ENCODE measurements at regions not wholly inside any gene's neighbourhood (a gene's known extent, or its start where the extent isn't known, plus 50 kb on each side); places are given as distances from the start of the nearest gene placed in this dataset.

DNA sequence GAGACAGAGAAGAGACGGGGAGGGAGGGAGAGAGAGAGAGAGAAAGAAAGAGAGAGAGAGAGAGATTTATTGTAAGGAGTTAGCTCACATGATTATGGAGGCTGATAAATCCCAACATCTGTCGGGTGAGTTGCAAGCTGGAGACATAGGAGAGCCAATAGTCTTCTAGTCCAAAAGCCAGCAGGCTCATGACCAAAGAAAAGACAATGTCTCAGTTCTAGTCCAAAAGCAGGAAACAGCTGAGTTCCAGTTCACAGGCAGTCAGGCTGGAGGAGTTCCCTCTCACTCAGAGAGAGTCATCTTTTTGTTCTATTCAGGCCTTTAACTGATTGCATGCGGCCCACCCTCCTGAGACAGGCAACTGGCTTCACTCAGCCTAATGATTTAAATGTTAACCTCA lies 416.6 kb downstream of the PREX1 start:
- H2AFZ ChIP-seq (ENCODE audit: low read length): no peak overlapping the region
- DNase-seq (ENCODE audit: low spot score): no peak
- in situ Hi-C loops (cut with HindIII; ENCODE audit: extremely low pct_ligation_motif_present, low pct_unique_long_range_greater_than_20kb) (loop anchor here (25.0 kb wide), 1 partner anchor 201 kb away; no protein-coding TSS in a partner anchor), intact Hi-C loops (cut with micrococcal nuclease; ENCODE audit: unreplicated experiment) (no loop called here)
- no TSS peak for BruUV-seq (replicated peaks)
- H3K9me3 ChIP-seq (ENCODE audit: low read length): no peaks in the 10 kb centered on the region
- H3K9ac ChIP-seq (ENCODE audit: insufficient read depth, low read depth, low read length): no peak overlapping the region
- no peak overlapping the region for H3K4me3 ChIP-seq (replicated peaks in 1 of 3; ENCODE audit: insufficient read depth in 1 of 3, low read depth in 2 of 3, low read length in 3 of 3)
- H3K36me3 ChIP-seq (replicated peaks in 1 of 2; ENCODE audit: control insufficient read depth in 1 of 2, insufficient read depth in 2 of 2, low read length in 2 of 2): no peaks in the 10 kb centered on the region
- no peaks in the 10 kb centered on the region for H4K20me1 ChIP-seq (ENCODE audit: insufficient read depth, low read length)
- TF ChIP-seq KDM6A (CRISPR knock-in tag; IDR thresholded peaks at IDR 0.05; ENCODE audit: low read depth) (no peak), ZNF331 (CRISPR knock-in tag; IDR thresholded peaks at IDR 0.05) (no peak), ZC3H13 (CRISPR knock-in tag; IDR thresholded peaks at IDR 0.05) (no peak), MZF1 (CRISPR knock-in tag; IDR thresholded peaks at IDR 0.05; ENCODE audit: borderline replicate concordance) (no peak), MLLT10 (CRISPR knock-in tag; IDR thresholded peaks at IDR 0.05) (no peak), ZBTB8A (CRISPR knock-in tag; IDR thresholded peaks at IDR 0.05; ENCODE audit: borderline replicate concordance, low read depth) (no peak), SP2 (CRISPR knock-in tag; IDR thresholded peaks at IDR 0.05) (no peak), DNMT1 (CRISPR knock-in tag; IDR thresholded peaks at IDR 0.05) (no peak), HNRNPH1 (optimal IDR thresholded peaks at IDR 0.05; ENCODE audit: low read depth, low read length) (no peak)
- TF ChIP-seq, protein P1, sequence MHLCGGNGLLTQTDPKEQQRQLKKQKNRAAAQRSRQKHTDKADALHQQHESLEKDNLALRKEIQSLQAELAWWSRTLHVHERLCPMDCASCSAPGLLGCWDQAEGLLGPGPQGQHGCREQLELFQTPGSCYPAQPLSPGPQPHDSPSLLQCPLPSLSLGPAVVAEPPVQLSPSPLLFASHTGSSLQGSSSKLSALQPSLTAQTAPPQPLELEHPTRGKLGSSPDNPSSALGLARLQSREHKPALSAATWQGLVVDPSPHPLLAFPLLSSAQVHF (CRISPR knock-in tag; IDR thresholded peaks at IDR 0.05): no peak
- TF ChIP-seq, protein P2, sequence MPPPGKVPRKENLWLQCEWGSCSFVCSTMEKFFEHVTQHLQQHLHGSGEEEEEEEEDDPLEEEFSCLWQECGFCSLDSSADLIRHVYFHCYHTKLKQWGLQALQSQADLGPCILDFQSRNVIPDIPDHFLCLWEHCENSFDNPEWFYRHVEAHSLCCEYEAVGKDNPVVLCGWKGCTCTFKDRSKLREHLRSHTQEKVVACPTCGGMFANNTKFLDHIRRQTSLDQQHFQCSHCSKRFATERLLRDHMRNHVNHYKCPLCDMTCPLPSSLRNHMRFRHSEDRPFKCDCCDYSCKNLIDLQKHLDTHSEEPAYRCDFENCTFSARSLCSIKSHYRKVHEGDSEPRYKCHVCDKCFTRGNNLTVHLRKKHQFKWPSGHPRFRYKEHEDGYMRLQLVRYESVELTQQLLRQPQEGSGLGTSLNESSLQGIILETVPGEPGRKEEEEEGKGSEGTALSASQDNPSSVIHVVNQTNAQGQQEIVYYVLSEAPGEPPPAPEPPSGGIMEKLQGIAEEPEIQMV (CRISPR knock-in tag; IDR thresholded peaks at IDR 0.05; ENCODE audit: low read depth): no peak
- no peak overlapping the region for H3K27ac ChIP-seq (ENCODE audit: extremely low read length, insufficient read depth, low read length)
- ChIA-PET CTCF (ENCODE audit: low intra/inter-chr PET ratio, low total read pairs) (no interaction called here), POLR2A (interaction anchor here (1.1 kb wide), 1 partner anchor 12 kb away, joined by 3 read pairs; no protein-coding TSS in a partner anchor)
- 47% methylated on average over 3 of the region's 3 CpGs for WGBS (ENCODE audit: low lambda C conversion rate)
- FAIRE-seq: no peak
- H3K27me3 ChIP-seq (ENCODE audit: control insufficient read depth in 1 of 2, insufficient read depth in 2 of 2, low read length in 2 of 2): no peaks in the 10 kb centered on the region; a peak in 1 of 5 replicates
- H3K4me2 ChIP-seq (ENCODE audit: low read depth, low read length): no peak overlapping the region
- H3K79me2 ChIP-seq (ENCODE audit: insufficient read depth, low read length): no peaks in the 10 kb centered on the region
- ATAC-seq: no peak
- peaks cover 46% of the 10 kb centered on the region for H3K4me1 ChIP-seq (ENCODE audit: insufficient read depth, low read length)
